Keratinocyte (primary cell): ENCODE measurements at regions not wholly inside any gene's neighbourhood (a gene's known extent, or its start where the extent isn't known, plus 50 kb on each side); places are given as distances from the start of the nearest gene placed in this dataset.

Source experiments
- DNase-seq: peaks from one replicate; pipeline ENCODE4 v3.0.0-alpha.2; 2011; ENCODE audit warnings: low read depth, missing footprints, low spot score
- FAIRE-seq: peaks from 2 replicates; lab custom pipeline; 2011; peaks lifted over from hg19 to GRCh38; lab: Jason Lieb, UNC
- H2AFZ ChIP-seq: 2 replicates; pipeline ENCODE4 v1.6.0; 2012; ENCODE audit warnings: low read length, control low read depth, inconsistent platforms; ENCODE audit not compliant: control insufficient read depth
- H3K27ac ChIP-seq: 2 replicates; pipeline ENCODE4 v1.5.1; 2011; ENCODE audit warnings: low read length; ENCODE audit not compliant: control insufficient read depth, insufficient read depth
- H3K27me3 ChIP-seq: 3 replicates; pipeline ENCODE4 v1.6.0; 2011; ENCODE audit warnings: low read length; ENCODE audit not compliant: control insufficient read depth, insufficient read depth; ENCODE audit errors: extremely low read depth
- H3K36me3 ChIP-seq, 2 experiments: 2 replicates in 1 of 2; 3 replicates in 1 of 2; pipeline ENCODE4 v1.5.1; 2011; ENCODE audit warnings: low read length in 2 of 2, mild to moderate bottlenecking in 1 of 2; ENCODE audit not compliant: control insufficient read depth in 2 of 2, insufficient read depth in 2 of 2; ENCODE audit errors: extremely low read depth in 1 of 2
- H3K4me1 ChIP-seq: 3 replicates; pipeline ENCODE4 v1.5.1; 2011; ENCODE audit warnings: low read length; ENCODE audit not compliant: control insufficient read depth, insufficient read depth; ENCODE audit errors: extremely low read depth
- H3K4me2 ChIP-seq: 3 replicates; pipeline ENCODE4 v1.6.0; 2011; ENCODE audit warnings: low read depth, low read length; ENCODE audit not compliant: control insufficient read depth, insufficient read depth; ENCODE audit errors: extremely low read depth
- H3K4me3 ChIP-seq, 3 experiments: fragments of 200-600 bp in 1 of 3; sonication (generic) in 1 of 3; 2 replicates in 2 of 3; 3 replicates in 1 of 3; pipeline ENCODE4 v1.5.1; 2011 to 2016; ENCODE audit warnings: low read length in 3 of 3, mild to moderate bottlenecking in 3 of 3, control low read depth in 2 of 3, inconsistent platforms in 1 of 3, low read depth in 1 of 3, mixed read lengths in 1 of 3, mixed run types in 1 of 3, moderate library complexity in 1 of 3; ENCODE audit not compliant: control insufficient read depth in 2 of 3, insufficient read depth in 2 of 3; ENCODE audit errors: extremely low read depth in 1 of 3
- H3K79me2 ChIP-seq: 2 replicates; pipeline ENCODE4 v1.6.0; 2012; ENCODE audit warnings: low read length; ENCODE audit not compliant: control insufficient read depth, insufficient read depth
- H3K9ac ChIP-seq: 3 replicates; pipeline ENCODE4 v1.6.0; 2011; ENCODE audit warnings: low read length; ENCODE audit not compliant: control insufficient read depth, insufficient read depth; ENCODE audit errors: extremely low read depth
- H3K9me1 ChIP-seq: 3 replicates; pipeline ENCODE4 v1.6.0; 2011; ENCODE audit warnings: low read length; ENCODE audit not compliant: control insufficient read depth, insufficient read depth; ENCODE audit errors: extremely low read depth
- H3K9me3 ChIP-seq: 2 replicates; pipeline ENCODE4 v1.5.1; 2012; ENCODE audit warnings: low read depth, low read length; ENCODE audit not compliant: control insufficient read depth
- H4K20me1 ChIP-seq: 3 replicates; pipeline ENCODE4 v1.6.0; 2011; ENCODE audit warnings: low read length; ENCODE audit not compliant: control insufficient read depth, insufficient read depth; ENCODE audit errors: extremely low read depth
- CTCF ChIP-seq, 3 experiments: IDR thresholded peaks in 1 of 3; conservative IDR thresholded peaks in 1 of 3; optimal IDR thresholded peaks in 1 of 3; 2 replicates in 2 of 3; 3 replicates in 1 of 3; pipeline versions ENCODE3 to v1.5.1; 2011; ENCODE audit warnings: low read length in 3 of 3, mild to moderate bottlenecking in 3 of 3, moderate library complexity in 2 of 3, control low read depth in 1 of 3, inconsistent platforms in 1 of 3; ENCODE audit not compliant: insufficient read depth in 2 of 3; ENCODE audit errors: extremely low read depth in 1 of 3
- EZH2 ChIP-seq: IDR thresholded peaks from one replicate; pipeline ENCODE4 v1.6.1; 2012; ENCODE audit warnings: inconsistent platforms, mild to moderate bottlenecking, low read length, moderate library complexity
- dilution Hi-C: fragments of 300-500 bp; cut with MboI; formaldehyde crosslinking; loops from one replicate; pipeline ENCODE4 v1.7.0; 2020; ENCODE audit warnings: low sequenced_read_pairs; ENCODE audit not compliant: extremely low pct_ligation_motif_present

DNA sequence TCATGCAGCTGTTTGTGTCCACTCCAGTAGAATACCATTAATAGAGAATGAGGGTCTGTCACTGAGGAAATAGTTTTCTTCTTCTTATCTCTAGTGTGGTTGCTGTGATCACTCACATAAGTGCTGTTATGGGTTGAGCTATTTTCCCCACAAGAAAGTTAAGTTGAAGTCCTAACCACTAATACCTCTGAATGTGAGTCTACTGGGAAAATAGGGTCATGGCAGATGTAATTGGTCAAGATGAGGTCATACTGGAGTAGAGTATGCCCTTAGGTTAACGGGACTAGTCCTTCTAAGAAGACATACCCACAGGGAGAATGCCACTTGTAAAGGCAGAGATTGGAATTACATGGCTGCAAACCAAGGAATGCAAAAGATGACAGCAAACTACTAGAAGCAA is 70.5 kb upstream of the COL24A1 start:
- no peak overlapping the region for H3K4me3 ChIP-seq
- no peaks in the 10 kb centered on the region for H3K36me3 ChIP-seq
- no peaks in the 10 kb centered on the region for H3K9me1 ChIP-seq
- no peaks in the 10 kb centered on the region for H3K27me3 ChIP-seq
- H3K27ac ChIP-seq, result no peak overlapping the region
- no peak for FAIRE-seq
- H3K9ac ChIP-seq, result no peak overlapping the region
- H3K9me3 ChIP-seq, result no peaks in the 10 kb centered on the region
- no peaks in the 10 kb centered on the region for H3K79me2 ChIP-seq
- no peak overlapping the region for H3K4me2 ChIP-seq
- no peak overlapping the region for H2AFZ ChIP-seq
- dilution Hi-C loops, result no loop called here
- TF ChIP-seq EZH2, result no peak
- TF ChIP-seq CTCF (optimal IDR thresholded peaks at IDR 0.05 in 1 of 3, IDR thresholded peaks at IDR 0.05 in 1 of 3, conservative IDR thresholded peaks at IDR 0.05 in 1 of 3; ENCODE audit: extremely low read depth in 1 of 3, insufficient read depth in 2 of 3, low read length in 3 of 3), result no peak
- no peaks in the 10 kb centered on the region for H4K20me1 ChIP-seq
- DNase-seq, result no peak
- H3K4me1 ChIP-seq, result no peaks in the 10 kb centered on the region

GRCh38 chr1:86226204-86226603 is 69.6 kb upstream of the COL24A1 start:
- no peaks in the 10 kb centered on the region for H3K79me2 ChIP-seq
- TF ChIP-seq EZH2, result no peak
- TF ChIP-seq CTCF (optimal IDR thresholded peaks at IDR 0.05 in 1 of 3, IDR thresholded peaks at IDR 0.05 in 1 of 3, conservative IDR thresholded peaks at IDR 0.05 in 1 of 3; ENCODE audit: extremely low read depth in 1 of 3, insufficient read depth in 2 of 3, low read length in 3 of 3), result no peak
- H3K27ac ChIP-seq, result no peak overlapping the region
- H2AFZ ChIP-seq, result no peak overlapping the region
- H3K9me1 ChIP-seq, result no peaks in the 10 kb centered on the region
- no peak overlapping the region for H3K9ac ChIP-seq
- H3K36me3 ChIP-seq, result no peaks in the 10 kb centered on the region
- DNase-seq (no peak), FAIRE-seq (no peak)
- no peak overlapping the region for H3K4me3 ChIP-seq
- no peaks in the 10 kb centered on the region for H3K9me3 ChIP-seq
- H3K4me2 ChIP-seq, result no peak overlapping the region
- dilution Hi-C loops, result no loop called here
- no peaks in the 10 kb centered on the region for H3K4me1 ChIP-seq
- no peaks in the 10 kb centered on the region for H3K27me3 ChIP-seq
- no peaks in the 10 kb centered on the region for H4K20me1 ChIP-seq
